ENCODE measurements at regions not wholly inside any gene's neighbourhood (a gene's known extent, or its start where the extent isn't known, plus 50 kb on each side); places are given as distances from the start of the nearest gene placed in this dataset.
"Not testable (repeated sequence)": the region's sequence is repeated elsewhere in the genome, so short reads cannot be mapped to it uniquely, and the experiment has no call there.

GRCh38 chr5:167921796-167922195 lies 369.6 kb upstream of the WWC1 start:
- DNase-seq = no peak

- DNase-seq = no peak
Measured at GRCh38 chr5:167923396-167923795, 368.0 kb upstream of the WWC1 start.

GRCh38 chr5:167929841-167930240 lies 361.6 kb upstream of the WWC1 start:
- no peak for DNase-seq

GRCh38 chr5:167934551-167934971 lies 356.9 kb upstream of the WWC1 start:
- DNase-seq = no peak

- DNase-seq = no peak
Measured at GRCh38 chr5:167936022-167936421, 355.4 kb upstream of the WWC1 start.

GRCh38 chr5:167936944-167937634 lies 354.4 kb upstream of the WWC1 start:
- no peak for DNase-seq

- DNase-seq = no peak
Measured at GRCh38 chr5:167937635-167937998, 353.8 kb upstream of the WWC1 start.

- DNase-seq = no peak
Measured at GRCh38 chr5:167939686-167940085, 351.8 kb upstream of the WWC1 start.

GRCh38 chr5:167940911-167941310 lies 350.5 kb upstream of the WWC1 start:
- DNase-seq = no peak

- not testable (repeated sequence) for DNase-seq
Measured at GRCh38 chr5:167941556-167941955, 349.9 kb upstream of the WWC1 start.

- DNase-seq = no peak
Measured at GRCh38 chr5:167943343-167943742, 348.1 kb upstream of the WWC1 start.

- no peak for DNase-seq
Measured at GRCh38 chr5:167944121-167944852, 347.2 kb upstream of the WWC1 start.

- DNase-seq = no peak
Measured at GRCh38 chr5:167945542-167946384, 345.7 kb upstream of the WWC1 start.

GRCh38 chr5:167947306-167947705 lies 344.1 kb upstream of the WWC1 start:
- no peak for DNase-seq

GRCh38 chr5:167948251-167948650 lies 343.2 kb upstream of the WWC1 start:
- DNase-seq = no peak

GRCh38 chr5:167949435-167949834 lies 342.0 kb upstream of the WWC1 start:
- DNase-seq = no peak

GRCh38 chr5:167950126-167950721 lies 341.2 kb upstream of the WWC1 start:
- no peak for DNase-seq

- DNase-seq = no peak
Measured at GRCh38 chr5:167951116-167951515, 340.3 kb upstream of the WWC1 start.

GRCh38 chr5:167952278-167952995 lies 339.0 kb upstream of the WWC1 start:
- no peak for DNase-seq

GRCh38 chr5:167953151-167953798 lies 338.2 kb upstream of the WWC1 start:
- no peak for DNase-seq

GRCh38 chr5:167961731-167962130 lies 329.7 kb upstream of the WWC1 start:
- no peak for DNase-seq

- DNase-seq = no peak
Measured at GRCh38 chr5:167964529-167964928, 326.9 kb upstream of the WWC1 start.

Measured in COR-L47 (cell line).